GM12878 (cell line): ENCODE measurements at regions not wholly inside any gene's neighbourhood (a gene's known extent, or its start where the extent isn't known, plus 50 kb on each side); places are given as distances from the start of the nearest gene placed in this dataset.

Source experiments
- BRCA1 ChIP-seq: IDR thresholded peaks from 2 replicates; pipeline ENCODE4 v1.6.1; 2011; ENCODE audit warnings: low read depth, low read length, improper control_type of control experiment
- CBFB ChIP-seq: IDR thresholded peaks from 2 replicates; pipeline ENCODE4 v1.6.1; 2016; ENCODE audit warnings: antibody characterized with exemption, low read depth
- CEBPZ ChIP-seq: fragments of 150-350 bp; IDR thresholded peaks from 2 replicates; pipeline ENCODE4 v1.6.1; 2016; ENCODE audit warnings: low read depth, low read length
- CTCF ChIP-seq, 3 experiments: IDR thresholded peaks in 2 of 3; conservative IDR thresholded peaks in 1 of 3; 2 replicates each; pipeline ENCODE4 v1.5.1; 2011; ENCODE audit warnings: low read depth in 3 of 3, low read length in 3 of 3, mild to moderate bottlenecking in 3 of 3, control low read depth in 2 of 3, moderate library complexity in 2 of 3, inconsistent platforms in 1 of 3, mixed read lengths in 1 of 3; ENCODE audit not compliant: control insufficient read depth in 2 of 3, insufficient read depth in 1 of 3; ENCODE audit errors: extremely low read depth in 1 of 3
- TAF1 ChIP-seq: IDR thresholded peaks from 2 replicates; pipeline ENCODE4 v1.6.1; 2011; ENCODE audit warnings: mild to moderate bottlenecking, low read depth, low read length, borderline replicate concordance
- ZBED1 ChIP-seq: IDR thresholded peaks from 2 replicates; pipeline ENCODE4 v1.6.1; 2016; ENCODE audit warnings: borderline replicate concordance
- TF ChIP-seq, protein P1 (sequence below): fragments of 450-650 bp; IDR thresholded peaks from 2 replicates; pipeline ENCODE4 v1.6.1; 2014; ENCODE audit warnings: mild to moderate bottlenecking

- TF ChIP-seq ZBED1: no peak
- TF ChIP-seq CEBPZ: no peak
- no peak for TF ChIP-seq CTCF (IDR thresholded peaks at IDR 0.05 in 2 of 3, conservative IDR thresholded peaks at IDR 0.05 in 1 of 3; ENCODE audit: control insufficient read depth in 2 of 3, extremely low read depth in 1 of 3, insufficient read depth in 1 of 3, low read depth in 3 of 3, low read length in 3 of 3)
- TF ChIP-seq TAF1: no peak
- TF ChIP-seq BRCA1: no peak
- TF ChIP-seq, protein P1, sequence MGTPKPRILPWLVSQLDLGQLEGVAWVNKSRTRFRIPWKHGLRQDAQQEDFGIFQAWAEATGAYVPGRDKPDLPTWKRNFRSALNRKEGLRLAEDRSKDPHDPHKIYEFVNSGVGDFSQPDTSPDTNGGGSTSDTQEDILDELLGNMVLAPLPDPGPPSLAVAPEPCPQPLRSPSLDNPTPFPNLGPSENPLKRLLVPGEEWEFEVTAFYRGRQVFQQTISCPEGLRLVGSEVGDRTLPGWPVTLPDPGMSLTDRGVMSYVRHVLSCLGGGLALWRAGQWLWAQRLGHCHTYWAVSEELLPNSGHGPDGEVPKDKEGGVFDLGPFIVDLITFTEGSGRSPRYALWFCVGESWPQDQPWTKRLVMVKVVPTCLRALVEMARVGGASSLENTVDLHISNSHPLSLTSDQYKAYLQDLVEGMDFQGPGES: no peak
- TF ChIP-seq CBFB: no peak
These were observed 230.7 kb downstream of the SNX13 start for GRCh38 chr7:17709599-17709998.
